CD4-positive, alpha-beta T cell treated with Interleukin-1 beta for 1 hour (primary cell): ENCODE measurements at regions not wholly inside any gene's neighbourhood (a gene's known extent, or its start where the extent isn't known, plus 50 kb on each side); places are given as distances from the start of the nearest gene placed in this dataset.

Source experiments
- DNase-seq, 2 donors: peaks; one replicate each; pipeline ENCODE4 v3.0.0-alpha.2; 2020 to 2022

- no peak for DNase-seq
Observed at GRCh38 chr4:14264437-14264836, 636.9 kb upstream of the BOD1L1 start.

GRCh38 chr4:14265651-14266050, 638.1 kb upstream of the BOD1L1 start:
- no peak for DNase-seq

- DNase-seq = no peak
Observed at GRCh38 chr4:14267373-14268060, 640.0 kb upstream of the BOD1L1 start.

GRCh38 chr4:14269824-14270223, 642.3 kb upstream of the BOD1L1 start:
- DNase-seq = peak; percentile 15 to 48

- no peak for DNase-seq
Observed at GRCh38 chr4:14272206-14272605, 644.7 kb upstream of the BOD1L1 start.

- DNase-seq = no peak
Observed at GRCh38 chr4:14277505-14277904, 650.0 kb upstream of the BOD1L1 start.

GRCh38 chr4:14280567-14280966, 653.0 kb upstream of the BOD1L1 start:
- DNase-seq = no peak

- no peak for DNase-seq
Observed at GRCh38 chr4:14284578-14284977, 657.1 kb upstream of the BOD1L1 start.

- no peak for DNase-seq
Observed at GRCh38 chr4:14289708-14290107, 662.2 kb upstream of the BOD1L1 start.

GRCh38 chr4:14293582-14293981, 666.1 kb upstream of the BOD1L1 start:
- DNase-seq = no peak

GRCh38 chr4:14294611-14295010, 667.1 kb upstream of the BOD1L1 start:
- DNase-seq = no peak

- DNase-seq = no peak
Observed at GRCh38 chr4:14299166-14299565, 671.6 kb upstream of the BOD1L1 start.

GRCh38 chr4:14302021-14302420, 674.5 kb upstream of the BOD1L1 start:
- no peak for DNase-seq

GRCh38 chr4:14303856-14304255, 676.3 kb upstream of the BOD1L1 start:
- DNase-seq = no peak

GRCh38 chr4:14308229-14308651, 680.7 kb upstream of the BOD1L1 start:
- DNase-seq = no peak

- DNase-seq = peak in 1 of 2 donors; percentile 2
Observed at GRCh38 chr4:14309431-14309830, 681.9 kb upstream of the BOD1L1 start.

- DNase-seq = no peak
Observed at GRCh38 chr4:14313757-14314156, 686.2 kb upstream of the BOD1L1 start.

GRCh38 chr4:14315129-14315528, 687.2 kb upstream of the CPEB2 start:
- no peak for DNase-seq

- no peak for DNase-seq
Observed at GRCh38 chr4:14317351-14317750, 684.9 kb upstream of the CPEB2 start.

GRCh38 chr4:14318671-14319070, 683.6 kb upstream of the CPEB2 start:
- no peak for DNase-seq

GRCh38 chr4:14321723-14322122, 680.6 kb upstream of the CPEB2 start:
- DNase-seq = no peak

- no peak for DNase-seq
Observed at GRCh38 chr4:14323191-14323590, 679.1 kb upstream of the CPEB2 start.

GRCh38 chr4:14329228-14329627, 673.1 kb upstream of the CPEB2 start:
- no peak for DNase-seq

- no peak for DNase-seq
Observed at GRCh38 chr4:14333616-14334015, 668.7 kb upstream of the CPEB2 start.

- DNase-seq = no peak
Observed at GRCh38 chr4:14334166-14334565, 668.1 kb upstream of the CPEB2 start.
